ENCODE measurements at regions not wholly inside any gene's neighbourhood (a gene's known extent, or its start where the extent isn't known, plus 50 kb on each side); places are given as distances from the start of the nearest gene placed in this dataset.

- ATAC-seq (no peak), DNase-seq (no peak)
- no peaks in the 10 kb centered on the region for H3K27me3 ChIP-seq (ENCODE audit: insufficient read depth in 3 of 3, low read length in 2 of 3)
- no peak overlapping the region for H3K27ac ChIP-seq
- no peaks in the 10 kb centered on the region for H3K36me3 ChIP-seq (ENCODE audit: insufficient read depth in 1 of 2, low read depth in 1 of 2)
- TF ChIP-seq, protein P1, sequence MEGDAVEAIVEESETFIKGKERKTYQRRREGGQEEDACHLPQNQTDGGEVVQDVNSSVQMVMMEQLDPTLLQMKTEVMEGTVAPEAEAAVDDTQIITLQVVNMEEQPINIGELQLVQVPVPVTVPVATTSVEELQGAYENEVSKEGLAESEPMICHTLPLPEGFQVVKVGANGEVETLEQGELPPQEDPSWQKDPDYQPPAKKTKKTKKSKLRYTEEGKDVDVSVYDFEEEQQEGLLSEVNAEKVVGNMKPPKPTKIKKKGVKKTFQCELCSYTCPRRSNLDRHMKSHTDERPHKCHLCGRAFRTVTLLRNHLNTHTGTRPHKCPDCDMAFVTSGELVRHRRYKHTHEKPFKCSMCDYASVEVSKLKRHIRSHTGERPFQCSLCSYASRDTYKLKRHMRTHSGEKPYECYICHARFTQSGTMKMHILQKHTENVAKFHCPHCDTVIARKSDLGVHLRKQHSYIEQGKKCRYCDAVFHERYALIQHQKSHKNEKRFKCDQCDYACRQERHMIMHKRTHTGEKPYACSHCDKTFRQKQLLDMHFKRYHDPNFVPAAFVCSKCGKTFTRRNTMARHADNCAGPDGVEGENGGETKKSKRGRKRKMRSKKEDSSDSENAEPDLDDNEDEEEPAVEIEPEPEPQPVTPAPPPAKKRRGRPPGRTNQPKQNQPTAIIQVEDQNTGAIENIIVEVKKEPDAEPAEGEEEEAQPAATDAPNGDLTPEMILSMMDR (IDR thresholded peaks at IDR 0.05): no peak
- intact Hi-C loops (cut with DNase I): no loop called here
- 71 to 76% (median 76%) methylated on average over 3 of the region's 3 CpGs for WGBS, 3 donors
- no peaks in the 10 kb centered on the region for H3K4me1 ChIP-seq
- H3K9me3 ChIP-seq: no peaks in the 10 kb centered on the region
- no peak overlapping the region for H3K4me3 ChIP-seq
Measured at GRCh38 chr1:220330265-220330664, 58.0 kb upstream of the RAB3GAP2 start.

DNA sequence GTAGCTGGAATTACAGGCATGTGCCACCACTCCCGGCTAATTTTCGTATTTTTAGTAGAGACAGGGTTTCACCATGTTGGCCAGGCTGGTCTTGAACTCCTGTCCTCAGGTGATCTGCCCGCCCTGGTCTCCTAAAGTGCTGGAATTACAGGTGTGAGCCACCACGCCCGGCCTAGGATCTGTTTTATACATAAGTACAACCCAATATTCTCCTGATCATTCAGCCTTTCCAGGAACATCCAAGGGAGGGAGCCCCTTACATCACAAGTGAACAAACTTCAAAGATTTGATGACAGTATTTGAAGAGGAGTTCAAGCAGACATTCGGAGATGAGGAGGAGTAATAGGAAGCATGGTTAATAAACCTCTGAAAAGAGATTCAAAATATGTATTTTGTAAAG lies 54.9 kb upstream of the RAB3GAP2 start:
- no peaks in the 10 kb centered on the region for H3K27me3 ChIP-seq (ENCODE audit: insufficient read depth in 3 of 3, low read length in 2 of 3)
- no peaks in the 10 kb centered on the region for H3K36me3 ChIP-seq (ENCODE audit: insufficient read depth in 1 of 2, low read depth in 1 of 2)
- TF ChIP-seq, protein P1 (IDR thresholded peaks at IDR 0.05): no peak
- no peak overlapping the region for H3K4me3 ChIP-seq
- H3K4me1 ChIP-seq: no peaks in the 10 kb centered on the region
- 82 to 87% (median 85%) methylated on average over 6 of the region's 6 CpGs for WGBS, 3 donors
- intact Hi-C loops (cut with DNase I): no loop called here
- no peak overlapping the region for H3K27ac ChIP-seq
- DNase-seq (no peak), ATAC-seq (no peak)
- H3K9me3 ChIP-seq: no peaks in the 10 kb centered on the region

- H3K4me1 ChIP-seq: no peaks in the 10 kb centered on the region
- H3K9me3 ChIP-seq: no peaks in the 10 kb centered on the region
- TF ChIP-seq, protein P1 (IDR thresholded peaks at IDR 0.05): no peak
- no peaks in the 10 kb centered on the region for H3K27me3 ChIP-seq (ENCODE audit: insufficient read depth in 3 of 3, low read length in 2 of 3)
- H3K4me3 ChIP-seq: no peak overlapping the region
- no peaks in the 10 kb centered on the region for H3K36me3 ChIP-seq (ENCODE audit: insufficient read depth in 1 of 2, low read depth in 1 of 2)
- H3K27ac ChIP-seq: no peak overlapping the region
- intact Hi-C loops (cut with DNase I): no loop called here
- DNase-seq: no peak
- ATAC-seq: peak; percentile 75 to 96 (median 87)
- 48 to 74% (median 55%) methylated on average over 2 of the region's 2 CpGs for WGBS, 3 donors
Measured at GRCh38 chr1:220326578-220326977, 54.3 kb upstream of the RAB3GAP2 start.

DNA sequence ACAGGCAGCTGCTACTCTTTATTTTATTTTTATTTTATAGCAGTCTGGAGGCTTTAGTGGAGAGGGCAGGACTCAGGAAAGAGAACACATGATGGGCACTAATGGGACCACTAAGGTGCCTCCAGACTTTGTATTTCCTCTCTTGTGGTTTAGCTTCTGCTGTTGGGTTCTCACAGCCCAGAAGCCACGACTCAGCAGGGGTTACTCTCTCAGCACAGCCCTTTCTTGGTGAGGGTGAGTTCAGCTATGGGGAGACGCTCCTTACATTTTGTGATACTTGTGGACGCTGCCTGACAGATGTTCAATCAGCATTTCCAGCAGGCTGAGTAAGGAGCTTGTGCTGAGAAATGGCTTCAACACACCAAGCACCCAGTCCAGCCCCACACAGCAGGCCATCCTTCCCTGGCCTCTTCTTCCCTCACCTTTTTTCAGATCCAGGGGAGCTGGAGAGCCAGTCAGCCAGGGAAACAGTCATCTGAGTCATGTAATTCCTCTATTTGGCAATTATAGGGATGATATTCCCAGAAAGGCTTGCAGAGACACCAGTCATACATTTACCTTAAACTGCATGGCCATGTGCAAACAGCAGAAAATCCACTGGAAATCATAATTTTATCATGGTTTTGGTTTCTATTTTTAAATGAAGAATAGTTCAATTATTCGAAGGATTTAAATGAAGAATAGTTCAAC lies 53.2 kb upstream of the RAB3GAP2 start:
- ATAC-seq (no peak), DNase-seq (no peak)
- no peaks in the 10 kb centered on the region for H3K27me3 ChIP-seq (ENCODE audit: insufficient read depth in 3 of 3, low read length in 2 of 3)
- TF ChIP-seq, protein P1 (IDR thresholded peaks at IDR 0.05): no peak
- WGBS, 3 donors: 76 to 88% (median 82%) methylated on average over 4 of the region's 4 CpGs
- intact Hi-C loops (cut with DNase I): no loop called here
- H3K36me3 ChIP-seq (ENCODE audit: insufficient read depth in 1 of 2, low read depth in 1 of 2): no peaks in the 10 kb centered on the region
- no peak overlapping the region for H3K27ac ChIP-seq
- H3K9me3 ChIP-seq: no peaks in the 10 kb centered on the region
- no peaks in the 10 kb centered on the region for H3K4me1 ChIP-seq
- no peak overlapping the region for H3K4me3 ChIP-seq

- no peak for ATAC-seq
- Histone ChIP-seq H3K27me3 (ENCODE audit: insufficient read depth in 3 of 3, low read length in 2 of 3) (no peaks in the 10 kb centered on the region), H3K36me3 (ENCODE audit: insufficient read depth in 1 of 2, low read depth in 1 of 2) (no peaks in the 10 kb centered on the region), H3K4me1 (no peaks in the 10 kb centered on the region), H3K4me3 (no peak overlapping the region), H3K27ac (no peak overlapping the region), H3K9me3 (no peaks in the 10 kb centered on the region)
- DNase-seq: no peak
- WGBS, 3 donors: 41 to 61% (median 54%) methylated on average over 4 of the region's 4 CpGs
- TF ChIP-seq, protein P1 (IDR thresholded peaks at IDR 0.05): no peak
- intact Hi-C loops (cut with DNase I): no loop called here
Measured at GRCh38 chr1:220323717-220324116, 51.5 kb upstream of the RAB3GAP2 start.
